HepG2 (cell line): ENCODE measurements at regions not wholly inside any gene's neighbourhood (a gene's known extent, or its start where the extent isn't known, plus 50 kb on each side); places are given as distances from the start of the nearest gene placed in this dataset.

ENCODE experiments used
- ATAC-seq: fragments of 200-7000 bp; cut with Tn5 transposase; 3 replicates; pipeline ENCODE4 v1.9.1; 2020; ENCODE audit warnings: mild to moderate bottlenecking, moderate library complexity
- BruUV-seq: library from RNA; stranded (reverse); fragments of 400-500 nt; replicated peaks from 2 replicates; lab custom pipeline; 2021; lab: Mats Ljungman, UMichigan
- CTCF ChIA-PET: fragments of 300-600 bp; formaldehyde crosslinking; extraction: SDS; loops from one replicate; lab custom pipeline; 2021; ENCODE audit warnings: low total read pairs, inconsistent platforms, low intra/inter-chr PET ratio; lab: Yijun Ruan, JAX
- POLR2A ChIA-PET: fragments of 350-600 bp; sonication (Branson Sonifier 250); formaldehyde crosslinking; loops from one replicate; lab custom pipeline; 2020; ENCODE audit warnings: antibody characterized with exemption, inconsistent platforms; lab: Yijun Ruan, JAX
- DNase-seq: peaks from one replicate; pipeline ENCODE4 v3.0.0-alpha.2; 2015; ENCODE audit warnings: low spot score
- FAIRE-seq: peaks from 3 replicates; lab custom pipeline; 2011; peaks lifted over from hg19 to GRCh38; lab: Jason Lieb, UNC
- H2AFZ ChIP-seq: one replicate; pipeline ENCODE4 v1.6.1; 2011; ENCODE audit warnings: low read length, inconsistent platforms
- H3K27ac ChIP-seq: fragments of 300-600 bp; 3 replicates; pipeline ENCODE4 v1.8.0; 2011; ENCODE audit warnings: mixed run types, mild to moderate bottlenecking, mixed read lengths, low read length, inconsistent platforms; ENCODE audit not compliant: insufficient read depth; ENCODE audit errors: extremely low read length
- H3K27me3 ChIP-seq, 2 experiments: fragments of 200-600 bp in 1 of 2; 2 replicates in 1 of 2; 3 replicates in 1 of 2; pipeline versions ENCODE4 v1.6.0 to v1.8.0; 2011; ENCODE audit warnings: low read length in 2 of 2, mild to moderate bottlenecking in 2 of 2, moderate library complexity in 2 of 2, inconsistent platforms in 1 of 2; ENCODE audit not compliant: insufficient read depth in 2 of 2, control insufficient read depth in 1 of 2
- H3K36me3 ChIP-seq, 2 experiments: fragments of 200-600 bp in 1 of 2; replicated peaks in 1 of 2; 2 replicates in 1 of 2; 3 replicates in 1 of 2; pipeline versions ENCODE4 v1.5.1 to v1.8.0; 2011; ENCODE audit warnings: low read length in 2 of 2, inconsistent platforms in 1 of 2; ENCODE audit not compliant: insufficient read depth in 2 of 2, control insufficient read depth in 1 of 2
- H3K4me1 ChIP-seq: 2 replicates; pipeline ENCODE4 v1.5.1; 2012; ENCODE audit warnings: low read length, inconsistent platforms; ENCODE audit not compliant: insufficient read depth
- H3K4me2 ChIP-seq: 2 replicates; pipeline ENCODE4 v1.6.0; 2011; ENCODE audit warnings: low read depth, low read length, inconsistent platforms
- H3K4me3 ChIP-seq, 3 experiments: fragments of 200-600 bp in 1 of 3; sonication (generic), shearing (Covaris generic) in 1 of 3; replicated peaks in 1 of 3; 2 replicates each; pipeline ENCODE4 v1.5.1; 2011 to 2016; ENCODE audit warnings: low read length in 3 of 3, inconsistent platforms in 2 of 3, low read depth in 2 of 3, mild to moderate bottlenecking in 2 of 3, control low read depth in 1 of 3, mixed read lengths in 1 of 3; ENCODE audit not compliant: insufficient read depth in 1 of 3
- H3K79me2 ChIP-seq: one replicate; pipeline ENCODE4 v1.6.1; 2011; ENCODE audit warnings: low read length, inconsistent platforms; ENCODE audit not compliant: insufficient read depth
- H3K9ac ChIP-seq: 2 replicates; pipeline ENCODE4 v1.6.0; 2011; ENCODE audit warnings: mild to moderate bottlenecking, low read depth, low read length, inconsistent platforms; ENCODE audit not compliant: insufficient read depth
- H3K9me3 ChIP-seq: 2 replicates; pipeline ENCODE4 v1.5.1; 2012; ENCODE audit warnings: mild to moderate bottlenecking, low read length
- H4K20me1 ChIP-seq: 2 replicates; pipeline ENCODE4 v1.6.0; 2011; ENCODE audit warnings: inconsistent platforms, mild to moderate bottlenecking, low read length, moderate library complexity; ENCODE audit not compliant: insufficient read depth
- HDAC6 ChIP-seq: fragments of 200-600 bp; sonication (generic); IDR thresholded peaks from 2 replicates; pipeline ENCODE4 v1.7.0; 2017; ENCODE audit warnings: mild to moderate bottlenecking, antibody characterized with exemption, low read length, low read depth
- MXI1 ChIP-seq: IDR thresholded peaks from 3 replicates; pipeline ENCODE4 v1.6.1; 2012; ENCODE audit warnings: low read depth, low read length, inconsistent platforms, borderline replicate concordance
- NFE2 ChIP-seq: sonication (generic); formaldehyde crosslinking; IDR thresholded peaks from 2 replicates; pipeline ENCODE4 v1.4.0; 2020; ENCODE audit warnings: missing genetic modification reagents
- NFKBIZ ChIP-seq: IDR thresholded peaks from 2 replicates; pipeline ENCODE4 v1.6.1; 2018; ENCODE audit warnings: missing genetic modification reagents, missing compliant biosample characterization
- SMYD3 ChIP-seq: sonication (generic); formaldehyde crosslinking; IDR thresholded peaks from 2 replicates; pipeline ENCODE4 v1.8.1; 2023; ENCODE audit warnings: mild to moderate bottlenecking, missing genetic modification reagents
- SNAPC4 ChIP-seq: sonication (generic); formaldehyde crosslinking; IDR thresholded peaks from 2 replicates; pipeline ENCODE4 v1.4.0; 2020; ENCODE audit warnings: mild to moderate bottlenecking, missing genetic modification reagents
- ZNF605 ChIP-seq: sonication (generic); formaldehyde crosslinking; IDR thresholded peaks from 2 replicates; pipeline ENCODE4 v1.8.0; 2022; ENCODE audit warnings: mild to moderate bottlenecking, missing genetic modification reagents
- in situ Hi-C: cut with HindIII; loops from 2 replicates; pipeline ENCODE4 v1.10.0; 2017; ENCODE audit warnings: low pct_unique_long_range_greater_than_20kb; ENCODE audit not compliant: extremely low pct_ligation_motif_present
- intact Hi-C: fragments of 100-400 bp; cut with micrococcal nuclease; formaldehyde crosslinking; loops from one replicate; pipeline ENCODE4 v1.10.0; 2022; ENCODE audit not compliant: unreplicated experiment

GRCh38 chr18:38263066-38263465 lies 697.5 kb upstream of the CELF4 start (continued):
- no peak for TF ChIP-seq SNAPC4 (CRISPR knock-in tag)
- no peak for TF ChIP-seq MXI1
- TF ChIP-seq NFE2 (CRISPR knock-in tag), result no peak
- TF ChIP-seq NFKBIZ, result no peak
- TF ChIP-seq SMYD3 (CRISPR knock-in tag), result no peak
- TF ChIP-seq, all 625 proteins: peak for 0

GRCh38 chr18:38262661-38263060 lies 697.1 kb upstream of the CELF4 start:
- Histone ChIP-seq H4K20me1 (no peaks in the 10 kb centered on the region), H3K27ac (no peak overlapping the region), H3K27me3 (no peaks in the 10 kb centered on the region), H3K9me3 (peaks cover 17% of the 10 kb centered on the region), H2AFZ (no peak overlapping the region), H3K4me1 (no peaks in the 10 kb centered on the region), H3K4me2 (no peak overlapping the region), H3K9ac (no peak overlapping the region), H3K79me2 (no peaks in the 10 kb centered on the region), H3K4me3 (no peak overlapping the region), H3K36me3 (no peaks in the 10 kb centered on the region)
- no TSS peak for BruUV-seq
- FAIRE-seq (no peak), DNase-seq (no peak), ATAC-seq (no peak)
- CTCF ChIA-PET, result no interaction called here
- intact Hi-C loops (no loop called here), in situ Hi-C loops (no loop called here)
- POLR2A ChIA-PET, result no interaction called here
- TF ChIP-seq ZNF605 (no peak), HDAC6 (no peak)
